H9 (cell line): ENCODE measurements at regions not wholly inside any gene's neighbourhood (a gene's known extent, or its start where the extent isn't known, plus 50 kb on each side); places are given as distances from the start of the nearest gene placed in this dataset.
"Not testable (repeated sequence)": the region's sequence is repeated elsewhere in the genome, so short reads cannot be mapped to it uniquely, and the experiment has no call there.

Experiments used
- DNase-seq: peaks from one replicate; pipeline ENCODE4 v3.0.0-alpha.2; 2017
- H2AFZ ChIP-seq: one replicate; pipeline ENCODE4 v1.6.1; 2013; ENCODE audit warnings: mild to moderate bottlenecking, low read length, control low read depth, moderate library complexity
- H2AK5ac ChIP-seq: 2 replicates; pipeline ENCODE4 v1.6.1; 2013; ENCODE audit warnings: low read length, control low read depth, mixed read lengths; ENCODE audit not compliant: insufficient read length
- H2BK120ac ChIP-seq: one replicate; pipeline ENCODE4 v1.6.1; 2013; ENCODE audit warnings: low read depth, mild to moderate bottlenecking, low read length, control low read depth, inconsistent platforms; ENCODE audit not compliant: poor library complexity, severe bottlenecking
- H2BK12ac ChIP-seq: 2 replicates; pipeline ENCODE4 v1.6.1; 2013; ENCODE audit warnings: low read length, control low read depth, mixed read lengths, low read depth; ENCODE audit not compliant: insufficient read length
- H2BK15ac ChIP-seq: 2 replicates; pipeline ENCODE4 v1.6.1; 2013; ENCODE audit warnings: low read depth, low read length, control low read depth
- H2BK20ac ChIP-seq: one replicate; pipeline ENCODE4 v1.6.1; 2013; ENCODE audit warnings: low read depth, mild to moderate bottlenecking, low read length, control low read depth, inconsistent platforms; ENCODE audit not compliant: poor library complexity, severe bottlenecking
- H2BK5ac ChIP-seq: 2 replicates; pipeline ENCODE4 v1.6.1; 2013; ENCODE audit warnings: low read length, control low read depth, mixed read lengths; ENCODE audit not compliant: insufficient read length
- H3K14ac ChIP-seq: 2 replicates; pipeline ENCODE4 v1.6.1; 2013; ENCODE audit warnings: low read length, control low read depth; ENCODE audit not compliant: insufficient read depth
- H3K18ac ChIP-seq: 2 replicates; pipeline ENCODE4 v1.6.1; 2013; ENCODE audit warnings: low read depth, mild to moderate bottlenecking, mixed read lengths, low read length, control low read depth; ENCODE audit not compliant: insufficient read length
- H3K23ac ChIP-seq: 2 replicates; pipeline ENCODE4 v1.6.1; 2013; ENCODE audit warnings: low read length, control low read depth, mixed read lengths, low read depth; ENCODE audit not compliant: insufficient read length
- H3K23me2 ChIP-seq: 2 replicates; pipeline ENCODE4 v1.6.1; 2013; ENCODE audit warnings: low read depth, mild to moderate bottlenecking, mixed read lengths, low read length, control low read depth; ENCODE audit not compliant: insufficient read length, poor library complexity, severe bottlenecking
- H3K27ac ChIP-seq: 2 replicates; pipeline ENCODE4 v1.5.1; 2013; ENCODE audit warnings: low read length, control low read depth, mixed read lengths, low read depth; ENCODE audit not compliant: insufficient read length
- H3K27me3 ChIP-seq: 2 replicates; pipeline ENCODE4 v1.6.1; 2013; ENCODE audit warnings: low read length, control low read depth, inconsistent platforms; ENCODE audit not compliant: insufficient read depth
- H3K4ac ChIP-seq: 2 replicates; pipeline ENCODE4 v1.6.1; 2013; ENCODE audit warnings: low read depth, mild to moderate bottlenecking, control low read depth, inconsistent platforms, low read length, moderate library complexity
- H3K4me1 ChIP-seq: 2 replicates; pipeline ENCODE4 v1.6.1; 2013; ENCODE audit warnings: low read length, control low read depth, inconsistent platforms; ENCODE audit not compliant: insufficient read depth
- H3K4me2 ChIP-seq: 2 replicates; pipeline ENCODE4 v1.6.1; 2013; ENCODE audit warnings: low read length, control low read depth, mixed read lengths; ENCODE audit not compliant: insufficient read length, insufficient read depth
- H3K56ac ChIP-seq: 2 replicates; pipeline ENCODE4 v1.6.1; 2013; ENCODE audit warnings: low read depth, mild to moderate bottlenecking, mixed read lengths, low read length, control low read depth; ENCODE audit not compliant: insufficient read length
- H3K79me1 ChIP-seq: 2 replicates; pipeline ENCODE4 v1.6.1; 2013; ENCODE audit warnings: low read depth, mild to moderate bottlenecking, moderate library complexity, low read length, control low read depth, inconsistent platforms; ENCODE audit not compliant: insufficient read depth, poor library complexity, severe bottlenecking
- H3K79me2 ChIP-seq: 2 replicates; pipeline ENCODE4 v1.6.1; 2013; ENCODE audit warnings: low read length, control low read depth, inconsistent platforms; ENCODE audit not compliant: insufficient read depth
- H3K9ac ChIP-seq: 2 replicates; pipeline ENCODE4 v1.6.1; 2013; ENCODE audit warnings: low read length, control low read depth, mixed read lengths; ENCODE audit not compliant: insufficient read length; ENCODE audit errors: extremely low read depth
- H3K9me3 ChIP-seq: one replicate; pipeline ENCODE4 v1.6.1; 2013; ENCODE audit warnings: low read depth, low read length, inconsistent platforms; ENCODE audit not compliant: control insufficient read depth
- H3T11ph ChIP-seq: one replicate; pipeline ENCODE4 v1.6.1; 2013; ENCODE audit warnings: mild to moderate bottlenecking, low read length, control low read depth, inconsistent platforms
- H4K20me1 ChIP-seq: one replicate; pipeline ENCODE4 v1.6.1; 2013; ENCODE audit not compliant: control insufficient read depth, insufficient read length, insufficient read depth
- H4K5ac ChIP-seq: 2 replicates; pipeline ENCODE4 v1.6.1; 2013; ENCODE audit warnings: low read depth, mild to moderate bottlenecking, mixed read lengths, low read length, control low read depth; ENCODE audit not compliant: insufficient read length
- H4K8ac ChIP-seq: replicated peaks from 2 replicates; pipeline ENCODE4 v1.6.1; 2013; ENCODE audit warnings: low read length, control low read depth, mixed read lengths, low read depth; ENCODE audit not compliant: insufficient read length
- H4K91ac ChIP-seq: 2 replicates; pipeline ENCODE4 v1.6.1; 2013; ENCODE audit warnings: low read depth, mild to moderate bottlenecking, moderate library complexity, mixed read lengths, low read length, control low read depth; ENCODE audit not compliant: insufficient read length
- H3K27ac Mint-ChIP-seq, 3 experiments: 2 replicates in 2 of 3; 3 replicates in 1 of 3; pipeline ENCODE4 v1.8.0; 2020 to 2021; ENCODE audit warnings: mixed read lengths in 3 of 3, mild to moderate bottlenecking in 1 of 3, moderate library complexity in 1 of 3
- H3K27me3 Mint-ChIP-seq: 2 replicates; pipeline ENCODE4 v1.8.0; 2021; ENCODE audit warnings: low read depth, mild to moderate bottlenecking, moderate library complexity, mixed read lengths
- H3K36me3 Mint-ChIP-seq, 3 experiments: 2 replicates in 2 of 3; 3 replicates in 1 of 3; pipeline ENCODE4 v1.8.0; 2020 to 2021; ENCODE audit warnings: low read depth in 3 of 3, mixed read lengths in 3 of 3; ENCODE audit not compliant: insufficient read depth in 1 of 3
- H3K4me1 Mint-ChIP-seq, 2 experiments: 2 replicates each; pipeline ENCODE4 v1.8.0; 2020; ENCODE audit warnings: mixed read lengths in 2 of 2
- H3K4me3 Mint-ChIP-seq, 2 experiments: 2 replicates in 1 of 2; 3 replicates in 1 of 2; pipeline ENCODE4 v1.8.0; 2020 to 2021; ENCODE audit warnings: mild to moderate bottlenecking in 2 of 2, mixed read lengths in 2 of 2, moderate library complexity in 1 of 2
- H3K9me3 Mint-ChIP-seq, 2 experiments: 2 replicates in 1 of 2; 3 replicates in 1 of 2; pipeline ENCODE4 v1.8.0; 2020; ENCODE audit warnings: mild to moderate bottlenecking in 2 of 2, mixed read lengths in 2 of 2, moderate library complexity in 1 of 2
- WGBS: extraction: QIAGEN DNeasy Blood & Tissue Kit; methylation state at CpG from one replicate; pipeline ENCODE4 v1.1.7; 2013; ENCODE audit warnings: missing lambda C conversion rate, low lambda C conversion rate, mixed read lengths; ENCODE audit not compliant: insufficient read length; ENCODE audit errors: extremely low coverage; 5-methylcytosine and 5-hydroxymethylcytosine counted together

- H3K27me3 ChIP-seq, H3K27ac Mint-ChIP-seq, H4K91ac ChIP-seq, H3K9ac ChIP-seq, H3K4me3 Mint-ChIP-seq, H2AK5ac ChIP-seq, H2AFZ ChIP-seq, H3K4me1 Mint-ChIP-seq, H3K27me3 Mint-ChIP-seq, H3K56ac ChIP-seq, H2BK12ac ChIP-seq, H3K18ac ChIP-seq, H3K27ac ChIP-seq, H3K14ac ChIP-seq, H2BK20ac ChIP-seq, H3K36me3 Mint-ChIP-seq, H2BK5ac ChIP-seq, DNase-seq, H3K79me2 ChIP-seq, H4K20me1 ChIP-seq, H3K9me3 ChIP-seq, H3K79me1 ChIP-seq, H4K5ac ChIP-seq, H3K4me1 ChIP-seq, H3K4ac ChIP-seq, H3K23ac ChIP-seq, H2BK120ac ChIP-seq, H3T11ph ChIP-seq, H4K8ac ChIP-seq, H3K4me2 ChIP-seq, H3K23me2 ChIP-seq, H2BK15ac ChIP-seq: not testable (repeated sequence)
- WGBS, result no CpG with 5 or more reads among the region's 6 CpGs
- H3K9me3 Mint-ChIP-seq, result peaks cover 30 to 61% of the 10 kb centered on the region in 2 experiments
These were observed 309.6 kb upstream of the FRG1 start for GRCh38 chr4:189630913-189631567.

GRCh38 chr4:189631568-189631916, 309.1 kb upstream of the FRG1 start:
- not testable (repeated sequence) for H4K5ac ChIP-seq, H2BK12ac ChIP-seq, H3K56ac ChIP-seq, H2BK15ac ChIP-seq, H3K79me1 ChIP-seq, H2BK120ac ChIP-seq, H3K27ac Mint-ChIP-seq, H4K8ac ChIP-seq, H3K9me3 ChIP-seq, H3K79me2 ChIP-seq, H2AK5ac ChIP-seq, H2BK5ac ChIP-seq, DNase-seq, H3K27me3 Mint-ChIP-seq, H3K4me2 ChIP-seq, H3K36me3 Mint-ChIP-seq, H3K9ac ChIP-seq, H3K4me1 Mint-ChIP-seq, H3K4me3 Mint-ChIP-seq, H3K14ac ChIP-seq, H4K91ac ChIP-seq, H4K20me1 ChIP-seq, H2BK20ac ChIP-seq, H3K23me2 ChIP-seq, H3K23ac ChIP-seq, H3K27ac ChIP-seq, H3K27me3 ChIP-seq, H3K18ac ChIP-seq, H3K4ac ChIP-seq, H3K4me1 ChIP-seq, H2AFZ ChIP-seq, H3T11ph ChIP-seq
- no CpG with 5 or more reads among the region's 9 CpGs for WGBS
- H3K9me3 Mint-ChIP-seq, result peaks cover 33 to 63% of the 10 kb centered on the region in 2 experiments
